PC-3 (cell line): ENCODE measurements at regions not wholly inside any gene's neighbourhood (a gene's known extent, or its start where the extent isn't known, plus 50 kb on each side); places are given as distances from the start of the nearest gene placed in this dataset.

ENCODE experiments used
- ATAC-seq: fragments of 200-7000 bp; cut with Tn5 transposase; 2 replicates; pipeline ENCODE4 v1.9.1; 2020; ENCODE audit warnings: mild to moderate bottlenecking, moderate library complexity
- BruUV-seq: library from RNA; stranded (reverse); fragments of 400-500 nt; replicated peaks from 2 replicates; lab custom pipeline; 2021; lab: Mats Ljungman, UMichigan
- CTCF ChIA-PET: fragments of 300-600 bp; sonication (Branson Sonifier 250); formaldehyde crosslinking; loops from one replicate; lab custom pipeline; 2022; ENCODE audit warnings: antibody characterized with exemption; lab: Charles Lee
- POLR2A ChIA-PET: fragments of 300-600 bp; sonication (Branson Sonifier 250); formaldehyde crosslinking; loops from one replicate; lab custom pipeline; 2022; ENCODE audit warnings: antibody characterized with exemption; ENCODE audit not compliant: unreplicated experiment; lab: Charles Lee
- DNase-seq: peaks from one replicate; pipeline ENCODE4 v3.0.0-alpha.2; 2015
- H2AFZ ChIP-seq: fragments of 300-600 bp; sonication (generic); 2 replicates; pipeline ENCODE4 v1.6.0; 2016; ENCODE audit warnings: antibody characterized with exemption, low read length
- H3F3A ChIP-seq: fragments of 300-600 bp; sonication (generic); one replicate; pipeline ENCODE4 v1.6.0; 2017; ENCODE audit warnings: antibody characterized with exemption, low read length, control low read depth, mild to moderate bottlenecking; ENCODE audit not compliant: unreplicated experiment
- H3K27ac ChIP-seq: fragments of 300-600 bp; sonication (generic); 2 replicates; pipeline ENCODE4 v1.5.1; 2016; ENCODE audit warnings: mild to moderate bottlenecking, low read length
- H3K27me3 ChIP-seq: fragments of 300-600 bp; sonication (generic); 2 replicates; pipeline ENCODE4 v1.6.1; 2016; ENCODE audit warnings: low read length, mixed read lengths
- H3K36me3 ChIP-seq: fragments of 300-600 bp; sonication (generic); 2 replicates; pipeline ENCODE4 v1.6.1; 2016; ENCODE audit warnings: low read depth, mixed run types, low read length, mixed read lengths
- H3K4me1 ChIP-seq: fragments of 300-600 bp; sonication (generic); 2 replicates; pipeline ENCODE4 v1.5.1; 2016; ENCODE audit warnings: low read length; ENCODE audit not compliant: insufficient read depth
- H3K4me2 ChIP-seq: fragments of 300-600 bp; sonication (generic); 2 replicates; pipeline ENCODE4 v1.6.0; 2016; ENCODE audit warnings: low read length
- H3K4me3 ChIP-seq: fragments of 300-600 bp; sonication (generic); 2 replicates; pipeline ENCODE4 v1.5.1; 2016; ENCODE audit warnings: mild to moderate bottlenecking, low read length, mixed read lengths
- H3K79me2 ChIP-seq: fragments of 300-600 bp; sonication (generic); 2 replicates; pipeline ENCODE4 v1.6.1; 2017; ENCODE audit warnings: low read length, mixed read lengths
- H3K9ac ChIP-seq: fragments of 300-600 bp; sonication (generic); 2 replicates; pipeline ENCODE4 v1.6.0; 2016; ENCODE audit warnings: mild to moderate bottlenecking, low read length
- H3K9me2 ChIP-seq: fragments of 300-600 bp; sonication (generic); replicated peaks from 2 replicates; pipeline ENCODE4 v1.6.1; 2016; ENCODE audit warnings: mixed run types, low read length, mixed read lengths
- H3K9me3 ChIP-seq: fragments of 300-600 bp; sonication (generic); 2 replicates; pipeline ENCODE4 v1.6.1; 2016; ENCODE audit warnings: low read length, mixed read lengths
- H4K20me1 ChIP-seq: fragments of 300-600 bp; sonication (generic); 2 replicates; pipeline ENCODE4 v1.6.1; 2016; ENCODE audit warnings: low read length, mixed read lengths
- EZH2 ChIP-seq: fragments of 300-600 bp; sonication (generic); IDR thresholded peaks from one replicate; pipeline ENCODE4 v1.6.1; 2017; ENCODE audit warnings: antibody characterized with exemption, mild to moderate bottlenecking, low read length; ENCODE audit not compliant: unreplicated experiment
- EZH2phosphoT487 ChIP-seq: fragments of 300-600 bp; sonication (generic); IDR thresholded peaks from 2 replicates; pipeline ENCODE4 v1.6.1; 2018; ENCODE audit warnings: mild to moderate bottlenecking, antibody characterized with exemption, low read length, borderline replicate concordance
- intact Hi-C: fragments of 100-400 bp; cut with micrococcal nuclease; formaldehyde crosslinking; loops from 2 replicates; pipeline ENCODE4 v1.9.0; 2023
- TF ChIP-seq, protein P1 (sequence below): fragments of 300-600 bp; sonication (generic); conservative IDR thresholded peaks from 2 replicates; pipeline ENCODE4 v1.5.1; 2017; ENCODE audit warnings: antibody characterized with exemption, low read depth, mild to moderate bottlenecking, low read length

DNA sequence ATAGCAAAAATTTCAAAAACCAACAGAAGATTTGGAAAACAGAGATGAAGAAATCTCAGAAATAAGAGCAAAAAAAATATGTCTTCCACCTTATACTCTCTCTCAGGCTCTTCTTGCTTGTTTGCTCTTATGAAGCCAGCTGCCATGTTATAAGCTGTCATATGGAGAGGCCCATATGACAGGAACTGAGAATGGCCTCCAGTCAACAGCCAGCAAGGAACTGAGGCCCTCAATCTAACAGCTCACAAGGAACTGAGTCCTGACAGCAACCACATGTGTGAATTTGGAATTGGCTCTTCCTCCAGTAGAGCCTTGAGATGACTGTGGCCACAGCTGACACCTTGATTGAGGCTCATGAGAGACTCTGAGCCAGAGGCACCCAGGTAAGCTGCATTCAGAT lies 51.3 kb upstream of the MAOA start:
- Histone ChIP-seq H2AFZ (peak overlapping the region; percentile 72; the same call in 1 of the 2 replicates), H3K27ac (no peak overlapping the region), H3K79me2 (no peaks in the 10 kb centered on the region), H3K9me2 (no peaks in the 10 kb centered on the region), H3F3A (no peaks in the 10 kb centered on the region), H4K20me1 (no peaks in the 10 kb centered on the region), H3K27me3 (no peaks in the 10 kb centered on the region), H3K9me3 (no peaks in the 10 kb centered on the region), H3K9ac (no peak overlapping the region), H3K36me3 (no peaks in the 10 kb centered on the region), H3K4me2 (no peak overlapping the region), H3K4me3 (no peak overlapping the region), H3K4me1 (0 out of 2 replicates have a peak, but pooled peaks cover 11% of the 10 kb centered on the region)
- BruUV-seq, result no TSS peak
- intact Hi-C loops, result no loop called here
- ChIA-PET POLR2A (no interaction called here), CTCF (no interaction called here)
- ATAC-seq (no peak), DNase-seq (no peak)
- TF ChIP-seq EZH2phosphoT487 (no peak), EZH2 (no peak)
- TF ChIP-seq, protein P1, sequence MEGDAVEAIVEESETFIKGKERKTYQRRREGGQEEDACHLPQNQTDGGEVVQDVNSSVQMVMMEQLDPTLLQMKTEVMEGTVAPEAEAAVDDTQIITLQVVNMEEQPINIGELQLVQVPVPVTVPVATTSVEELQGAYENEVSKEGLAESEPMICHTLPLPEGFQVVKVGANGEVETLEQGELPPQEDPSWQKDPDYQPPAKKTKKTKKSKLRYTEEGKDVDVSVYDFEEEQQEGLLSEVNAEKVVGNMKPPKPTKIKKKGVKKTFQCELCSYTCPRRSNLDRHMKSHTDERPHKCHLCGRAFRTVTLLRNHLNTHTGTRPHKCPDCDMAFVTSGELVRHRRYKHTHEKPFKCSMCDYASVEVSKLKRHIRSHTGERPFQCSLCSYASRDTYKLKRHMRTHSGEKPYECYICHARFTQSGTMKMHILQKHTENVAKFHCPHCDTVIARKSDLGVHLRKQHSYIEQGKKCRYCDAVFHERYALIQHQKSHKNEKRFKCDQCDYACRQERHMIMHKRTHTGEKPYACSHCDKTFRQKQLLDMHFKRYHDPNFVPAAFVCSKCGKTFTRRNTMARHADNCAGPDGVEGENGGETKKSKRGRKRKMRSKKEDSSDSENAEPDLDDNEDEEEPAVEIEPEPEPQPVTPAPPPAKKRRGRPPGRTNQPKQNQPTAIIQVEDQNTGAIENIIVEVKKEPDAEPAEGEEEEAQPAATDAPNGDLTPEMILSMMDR, result no peak

DNA sequence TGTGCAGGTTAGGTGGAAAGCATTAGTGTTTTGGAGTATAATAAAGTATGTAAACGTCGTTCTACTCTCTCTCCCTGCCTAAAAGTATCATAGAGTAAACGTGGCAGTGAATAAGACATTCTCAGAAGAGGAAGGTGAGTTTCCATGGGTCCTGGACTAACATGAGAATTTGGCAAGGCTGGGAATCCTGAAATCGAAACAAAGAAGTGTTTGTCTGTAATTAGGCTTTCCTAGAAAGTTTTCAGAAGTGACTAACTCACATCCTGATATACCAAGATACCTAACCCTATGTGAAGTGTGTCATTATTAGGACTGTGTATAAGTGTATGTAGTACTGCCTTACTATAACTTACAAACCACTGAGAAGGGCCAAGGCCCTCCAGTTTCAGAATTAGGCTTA lies 50.7 kb upstream of the MAOA start:
- Histone ChIP-seq H3K27ac (no peak overlapping the region; the same call in 1 of the 2 replicates), H3K9me2 (no peaks in the 10 kb centered on the region), H3K27me3 (no peaks in the 10 kb centered on the region), H3K79me2 (no peaks in the 10 kb centered on the region), H3K9me3 (no peaks in the 10 kb centered on the region), H3K9ac (no peak overlapping the region), H3K36me3 (no peaks in the 10 kb centered on the region), H3K4me3 (no peak overlapping the region), H4K20me1 (no peaks in the 10 kb centered on the region), H3F3A (no peaks in the 10 kb centered on the region), H3K4me2 (no peak overlapping the region), H2AFZ (peak overlapping the region; percentile 72; the same call in 1 of the 2 replicates), H3K4me1 (0 out of 2 replicates have a peak, but pooled peaks cover 7% of the 10 kb centered on the region)
- BruUV-seq, result no TSS peak
- intact Hi-C loops, result no loop called here
- ATAC-seq (no peak), DNase-seq (peak; percentile 18)
- CTCF ChIA-PET, result no interaction called here
- TF ChIP-seq EZH2phosphoT487 (no peak), EZH2 (no peak)
- TF ChIP-seq, protein P1, result no peak
- POLR2A ChIA-PET, result no interaction called here
